Smooth muscle cell (in vitro differentiated cells): ENCODE measurements at regions not wholly inside any gene's neighbourhood (a gene's known extent, or its start where the extent isn't known, plus 50 kb on each side); places are given as distances from the start of the nearest gene placed in this dataset.

ENCODE experiments used
- DNase-seq: peaks from one replicate; lab custom pipeline; 2025; ENCODE audit not compliant: unreplicated experiment; lab: John Stamatoyannopoulos, UW
- H2AFZ ChIP-seq: fragments of 200-600 bp; sonication (generic); 2 replicates; pipeline ENCODE4 v1.6.0; 2016; ENCODE audit warnings: antibody characterized with exemption, low read depth, mild to moderate bottlenecking
- H3F3A ChIP-seq: fragments of 200-600 bp; sonication (generic); 2 replicates; pipeline ENCODE4 v1.6.0; 2017; ENCODE audit warnings: antibody characterized with exemption, low read depth
- H3K27ac ChIP-seq: fragments of 200-600 bp; sonication (generic); 2 replicates; pipeline ENCODE4 v1.5.1; 2016; ENCODE audit warnings: low read depth, mild to moderate bottlenecking
- H3K27me3 ChIP-seq: fragments of 200-600 bp; sonication (generic); 2 replicates; pipeline ENCODE4 v1.6.1; 2016; ENCODE audit warnings: low read depth, mild to moderate bottlenecking
- H3K36me3 ChIP-seq: fragments of 200-600 bp; sonication (generic); 2 replicates; pipeline ENCODE4 v1.5.1; 2016; ENCODE audit warnings: low read depth
- H3K4me1 ChIP-seq: fragments of 200-600 bp; sonication (generic); 2 replicates; pipeline ENCODE4 v1.5.1; 2016; ENCODE audit warnings: low read depth
- H3K4me2 ChIP-seq: fragments of 200-600 bp; sonication (generic); 2 replicates; pipeline ENCODE4 v1.6.0; 2016; ENCODE audit warnings: mild to moderate bottlenecking
- H3K4me3 ChIP-seq: fragments of 200-600 bp; sonication (generic); 2 replicates; pipeline ENCODE4 v1.5.1; 2016; ENCODE audit warnings: mild to moderate bottlenecking
- H3K79me2 ChIP-seq: fragments of 200-600 bp; sonication (generic); 2 replicates; pipeline ENCODE4 v1.6.0; 2016; ENCODE audit warnings: low read depth, mild to moderate bottlenecking
- H3K9ac ChIP-seq: fragments of 200-600 bp; sonication (generic); 2 replicates; pipeline ENCODE4 v1.6.0; 2016; ENCODE audit warnings: low read depth
- H3K9me3 ChIP-seq: fragments of 200-600 bp; sonication (generic); replicated peaks from 2 replicates; pipeline ENCODE4 v1.5.1; 2016; ENCODE audit warnings: low read depth
- H4K20me1 ChIP-seq: fragments of 200-600 bp; sonication (generic); 2 replicates; pipeline ENCODE4 v1.6.0; 2016; ENCODE audit warnings: low read depth
- WGBS: methylation state at CpG from one replicate; pipeline ENCODE4 v1.1.7; 2016; ENCODE audit warnings: low lambda C conversion rate; 5-methylcytosine and 5-hydroxymethylcytosine counted together
- TF ChIP-seq, protein P1 (sequence below): fragments of 200-600 bp; sonication (generic); IDR thresholded peaks from 2 replicates; pipeline ENCODE4 v1.5.1; 2017; ENCODE audit warnings: borderline replicate concordance, mild to moderate bottlenecking, antibody characterized with exemption; ENCODE audit not compliant: insufficient read depth, poor library complexity, severe bottlenecking

DNA sequence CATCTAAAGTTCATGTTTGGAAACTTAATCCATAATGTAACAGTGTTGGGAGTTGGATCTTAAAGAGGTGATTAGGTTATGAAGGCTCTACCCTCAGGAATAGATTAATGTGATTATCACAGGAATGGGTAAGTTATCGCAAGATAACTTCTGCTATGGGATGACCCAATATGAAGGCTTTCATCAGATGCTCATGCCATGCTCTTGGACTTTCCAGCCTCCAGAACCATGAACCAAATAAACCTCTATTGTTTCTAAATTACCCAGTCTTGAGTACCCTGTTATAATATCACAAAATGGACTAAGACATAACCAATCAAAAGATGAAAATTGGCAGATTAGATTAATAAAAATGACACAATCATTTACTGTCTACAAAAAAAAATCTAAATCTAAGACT, 906.9 kb upstream of the SOX9 start:
- no peak overlapping the region for H3K4me2 ChIP-seq
- H3K36me3 ChIP-seq: no peaks in the 10 kb centered on the region
- no peaks in the 10 kb centered on the region for H3K9me3 ChIP-seq
- no peaks in the 10 kb centered on the region for H3K27me3 ChIP-seq
- H2AFZ ChIP-seq: no peak overlapping the region
- 100% methylated on average over 1 of the region's 1 CpG for WGBS
- H3K79me2 ChIP-seq: no peaks in the 10 kb centered on the region
- H3K4me1 ChIP-seq: no peaks in the 10 kb centered on the region
- no peak overlapping the region for H3K4me3 ChIP-seq
- DNase-seq: no peak
- no peaks in the 10 kb centered on the region for H3F3A ChIP-seq
- H4K20me1 ChIP-seq: no peaks in the 10 kb centered on the region
- no peak overlapping the region for H3K27ac ChIP-seq
- no peak overlapping the region for H3K9ac ChIP-seq
- TF ChIP-seq, protein P1, sequence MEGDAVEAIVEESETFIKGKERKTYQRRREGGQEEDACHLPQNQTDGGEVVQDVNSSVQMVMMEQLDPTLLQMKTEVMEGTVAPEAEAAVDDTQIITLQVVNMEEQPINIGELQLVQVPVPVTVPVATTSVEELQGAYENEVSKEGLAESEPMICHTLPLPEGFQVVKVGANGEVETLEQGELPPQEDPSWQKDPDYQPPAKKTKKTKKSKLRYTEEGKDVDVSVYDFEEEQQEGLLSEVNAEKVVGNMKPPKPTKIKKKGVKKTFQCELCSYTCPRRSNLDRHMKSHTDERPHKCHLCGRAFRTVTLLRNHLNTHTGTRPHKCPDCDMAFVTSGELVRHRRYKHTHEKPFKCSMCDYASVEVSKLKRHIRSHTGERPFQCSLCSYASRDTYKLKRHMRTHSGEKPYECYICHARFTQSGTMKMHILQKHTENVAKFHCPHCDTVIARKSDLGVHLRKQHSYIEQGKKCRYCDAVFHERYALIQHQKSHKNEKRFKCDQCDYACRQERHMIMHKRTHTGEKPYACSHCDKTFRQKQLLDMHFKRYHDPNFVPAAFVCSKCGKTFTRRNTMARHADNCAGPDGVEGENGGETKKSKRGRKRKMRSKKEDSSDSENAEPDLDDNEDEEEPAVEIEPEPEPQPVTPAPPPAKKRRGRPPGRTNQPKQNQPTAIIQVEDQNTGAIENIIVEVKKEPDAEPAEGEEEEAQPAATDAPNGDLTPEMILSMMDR: no peak

DNA sequence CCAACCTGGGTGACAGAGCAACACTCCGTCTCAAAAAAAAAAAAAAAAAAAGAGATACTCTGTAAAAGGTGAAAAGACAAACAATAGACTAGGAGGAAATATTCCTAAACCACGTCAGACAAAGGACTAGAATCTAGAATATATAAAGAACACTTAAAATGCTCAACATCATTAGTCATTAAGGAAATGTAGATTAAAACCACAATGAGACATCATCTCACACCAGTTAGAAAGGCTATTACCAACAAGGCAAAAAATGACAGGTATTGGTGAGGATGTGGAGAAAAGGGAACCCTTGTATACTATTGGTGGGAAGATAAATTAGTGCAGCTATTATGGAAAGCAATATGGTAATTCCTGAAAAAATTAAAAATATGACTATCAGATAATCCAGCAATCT, 903.1 kb upstream of the SOX9 start:
- no peaks in the 10 kb centered on the region for H3K27me3 ChIP-seq
- no peaks in the 10 kb centered on the region for H3F3A ChIP-seq
- no peaks in the 10 kb centered on the region for H4K20me1 ChIP-seq
- 76% methylated on average over 2 of the region's 2 CpGs for WGBS
- no peak overlapping the region for H3K9ac ChIP-seq
- H3K79me2 ChIP-seq: no peaks in the 10 kb centered on the region
- no peaks in the 10 kb centered on the region for H3K9me3 ChIP-seq
- no peak overlapping the region for H3K4me2 ChIP-seq
- H3K4me1 ChIP-seq: no peaks in the 10 kb centered on the region
- TF ChIP-seq, protein P1: no peak
- H3K4me3 ChIP-seq: no peak overlapping the region
- no peak for DNase-seq
- H2AFZ ChIP-seq: no peak overlapping the region
- H3K36me3 ChIP-seq: no peaks in the 10 kb centered on the region
- H3K27ac ChIP-seq: no peak overlapping the region

DNA sequence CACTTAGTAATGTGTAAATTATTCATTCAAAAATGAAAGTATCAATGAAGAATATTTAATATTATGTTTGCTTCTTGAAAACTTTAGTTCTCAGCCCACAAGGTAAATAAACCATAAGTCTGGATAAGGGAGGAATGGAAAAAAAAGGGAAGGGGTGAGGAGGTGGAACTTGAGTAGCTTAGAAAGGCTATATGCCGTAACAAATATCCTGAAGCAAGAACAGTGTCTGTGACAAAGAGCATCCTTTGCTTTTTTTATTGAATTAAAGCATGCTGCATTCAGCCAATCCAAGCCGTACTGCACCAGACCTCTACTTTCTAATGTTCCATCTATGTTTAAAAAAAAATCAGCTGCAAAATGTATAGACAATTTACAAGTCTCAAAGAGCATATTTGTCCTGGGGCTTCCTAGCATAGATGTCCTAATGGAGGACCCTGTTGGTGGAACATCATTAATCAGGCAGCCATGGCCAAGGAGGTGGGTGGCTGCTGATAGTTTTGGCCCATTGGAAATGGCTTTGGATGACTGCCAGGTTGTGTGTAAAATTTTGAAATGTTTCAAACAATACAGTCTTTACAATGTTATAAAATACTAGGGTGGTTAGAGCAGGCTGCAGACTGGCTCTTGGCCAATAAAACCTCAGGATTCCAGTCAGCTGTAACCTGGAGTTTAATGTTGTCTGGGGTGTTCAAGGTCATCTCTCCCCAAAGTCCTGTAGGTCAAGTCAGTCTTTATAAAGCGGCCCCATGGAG, 895.8 kb upstream of the SOX9 start:
- Histone ChIP-seq H3K4me1 (no peaks in the 10 kb centered on the region), H3F3A (peaks cover 7% of the 10 kb centered on the region), H3K9me3 (no peaks in the 10 kb centered on the region), H3K27ac (no peak overlapping the region), H3K27me3 (no peaks in the 10 kb centered on the region), H3K9ac (no peak overlapping the region), H3K79me2 (no peaks in the 10 kb centered on the region), H3K4me2 (no peak overlapping the region), H3K36me3 (no peaks in the 10 kb centered on the region), H2AFZ (no peak overlapping the region), H4K20me1 (no peaks in the 10 kb centered on the region), H3K4me3 (no peak overlapping the region)
- no peak for DNase-seq
- WGBS: 90% methylated on average over 3 of the region's 3 CpGs
- TF ChIP-seq, protein P1: no peak

DNA sequence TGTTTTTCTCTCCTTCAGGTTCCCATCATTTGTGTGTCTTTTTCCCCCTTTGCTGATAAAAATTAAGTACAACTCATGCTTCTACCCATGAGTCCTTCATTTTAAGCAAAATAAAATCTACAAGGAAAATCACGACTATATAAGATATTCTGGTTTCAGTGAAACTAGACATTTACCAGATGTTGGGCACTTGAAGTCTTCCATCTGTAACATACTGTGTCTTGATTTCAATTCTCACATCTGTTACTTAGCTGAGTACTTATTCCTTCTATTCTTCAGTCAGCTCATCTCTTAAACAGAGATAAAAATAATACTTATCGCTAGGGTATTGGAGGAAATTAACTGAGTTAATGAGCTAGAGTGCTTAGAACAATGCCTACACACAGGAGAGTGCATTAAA, 893.0 kb upstream of the SOX9 start:
- H3K79me2 ChIP-seq: no peaks in the 10 kb centered on the region
- 73% methylated on average over 2 of the region's 2 CpGs for WGBS
- no peaks in the 10 kb centered on the region for H3K27me3 ChIP-seq
- H3K9me3 ChIP-seq: no peaks in the 10 kb centered on the region
- H3K4me2 ChIP-seq: no peak overlapping the region
- no peak overlapping the region for H3K27ac ChIP-seq
- H3F3A ChIP-seq: peaks cover 7% of the 10 kb centered on the region
- no peak overlapping the region for H3K9ac ChIP-seq
- TF ChIP-seq, protein P1: no peak
- no peaks in the 10 kb centered on the region for H3K36me3 ChIP-seq
- DNase-seq: no peak
- H4K20me1 ChIP-seq: no peaks in the 10 kb centered on the region
- H3K4me3 ChIP-seq: no peak overlapping the region
- H2AFZ ChIP-seq: no peak overlapping the region
- H3K4me1 ChIP-seq: no peaks in the 10 kb centered on the region
